ENCODE measurements at regions not wholly inside any gene's neighbourhood (a gene's known extent, or its start where the extent isn't known, plus 50 kb on each side); places are given as distances from the start of the nearest gene placed in this dataset.

- H3K4me3 Mint-ChIP-seq, result no peak overlapping the region
- DNase-seq (no peak), ATAC-seq (replicated peaks) (no peak)
- peaks cover 0 to 3% of the 10 kb centered on the region in 2 donors for H3K36me3 Mint-ChIP-seq
- H3K4me1 Mint-ChIP-seq, result no peaks in the 10 kb centered on the region
- H3K27me3 Mint-ChIP-seq, result peaks cover under 1 to 5% of the 10 kb centered on the region in 2 donors
- peaks cover 11 to 12% of the 10 kb centered on the region in 2 donors for H3K9me3 Mint-ChIP-seq
- no peak overlapping the region for H3K27ac Mint-ChIP-seq
Measured at GRCh38 chr22:49297286-49297870, 530.3 kb downstream of the BRD1 start.

- H3K9me3 Mint-ChIP-seq, result peaks cover 11 to 12% of the 10 kb centered on the region in 2 donors
- no peak for DNase-seq
- no peaks in the 10 kb centered on the region for H3K4me1 Mint-ChIP-seq
- peaks cover 0 to 3% of the 10 kb centered on the region in 2 donors for H3K36me3 Mint-ChIP-seq
- H3K4me3 Mint-ChIP-seq, result no peak overlapping the region
- no peak overlapping the region for H3K27ac Mint-ChIP-seq
- H3K27me3 Mint-ChIP-seq, result peaks cover 5 to 9% of the 10 kb centered on the region in 2 donors
- no peak for ATAC-seq (replicated peaks)
Measured at GRCh38 chr22:49296561-49296960, 531.1 kb downstream of the BRD1 start.

- Mint-ChIP-seq H3K27ac (no peak overlapping the region), H3K4me1 (no peaks in the 10 kb centered on the region), H3K27me3 (peaks cover 5 to 9% of the 10 kb centered on the region in 2 donors), H3K4me3 (no peak overlapping the region), H3K9me3 (peaks cover 11 to 12% of the 10 kb centered on the region in 2 donors), H3K36me3 (peaks cover 0 to 3% of the 10 kb centered on the region in 2 donors)
- ATAC-seq (replicated peaks), result no peak
- no peak for DNase-seq
Measured at GRCh38 chr22:49295851-49296560, 531.7 kb downstream of the BRD1 start.

GRCh38 chr22:49295465-49295743, 532.3 kb downstream of the BRD1 start:
- no peak for DNase-seq
- H3K27me3 Mint-ChIP-seq, result peaks cover 1 to 9% of the 10 kb centered on the region in 2 donors
- H3K36me3 Mint-ChIP-seq, result peaks cover 0 to 3% of the 10 kb centered on the region in 2 donors
- no peak for ATAC-seq (replicated peaks)
- no peaks in the 10 kb centered on the region for H3K4me1 Mint-ChIP-seq
- no peak overlapping the region for H3K27ac Mint-ChIP-seq
- peaks cover 11 to 12% of the 10 kb centered on the region in 2 donors for H3K9me3 Mint-ChIP-seq
- H3K4me3 Mint-ChIP-seq, result no peak overlapping the region

- peaks cover 11 to 12% of the 10 kb centered on the region in 2 donors for H3K9me3 Mint-ChIP-seq
- H3K27me3 Mint-ChIP-seq, result peaks cover 0 to 9% of the 10 kb centered on the region in 2 donors
- H3K4me3 Mint-ChIP-seq, result no peak overlapping the region
- peaks cover 0 to 3% of the 10 kb centered on the region in 2 donors for H3K36me3 Mint-ChIP-seq
- ATAC-seq (replicated peaks) (no peak), DNase-seq (no peak)
- H3K27ac Mint-ChIP-seq, result no peak overlapping the region
- no peaks in the 10 kb centered on the region for H3K4me1 Mint-ChIP-seq
Measured at GRCh38 chr22:49294656-49295464, 532.8 kb downstream of the BRD1 start.

- peaks cover 11 to 12% of the 10 kb centered on the region in 2 donors for H3K9me3 Mint-ChIP-seq
- ATAC-seq (replicated peaks) (no peak), DNase-seq (no peak)
- no peak overlapping the region for H3K27ac Mint-ChIP-seq
- H3K4me3 Mint-ChIP-seq, result no peak overlapping the region
- peaks cover 0 to 3% of the 10 kb centered on the region in 2 donors for H3K36me3 Mint-ChIP-seq
- H3K4me1 Mint-ChIP-seq, result no peaks in the 10 kb centered on the region
- H3K27me3 Mint-ChIP-seq, result peaks cover 0 to 9% of the 10 kb centered on the region in 2 donors
Measured at GRCh38 chr22:49292909-49293308, 534.8 kb downstream of the BRD1 start.

GRCh38 chr22:49291781-49292180, 535.9 kb downstream of the BRD1 start:
- Mint-ChIP-seq H3K27ac (no peak overlapping the region), H3K4me1 (no peaks in the 10 kb centered on the region), H3K27me3 (peaks cover 0 to 9% of the 10 kb centered on the region in 2 donors), H3K9me3 (peaks cover 11 to 12% of the 10 kb centered on the region in 2 donors), H3K4me3 (no peak overlapping the region), H3K36me3 (peaks cover 0 to 3% of the 10 kb centered on the region in 2 donors)
- DNase-seq (no peak), ATAC-seq (replicated peaks) (no peak)

GRCh38 chr22:49291169-49291568, 536.5 kb downstream of the BRD1 start:
- ATAC-seq (replicated peaks), result no peak
- Mint-ChIP-seq H3K27ac (no peak overlapping the region), H3K27me3 (peaks cover 2 to 9% of the 10 kb centered on the region in 2 donors), H3K4me3 (no peak overlapping the region), H3K36me3 (peaks cover 0 to 3% of the 10 kb centered on the region in 2 donors), H3K9me3 (peaks cover 11 to 12% of the 10 kb centered on the region in 2 donors), H3K4me1 (no peaks in the 10 kb centered on the region)
- no peak for DNase-seq

GRCh38 chr22:49290711-49291110, 537.0 kb downstream of the BRD1 start:
- H3K4me3 Mint-ChIP-seq, result no peak overlapping the region
- H3K36me3 Mint-ChIP-seq, result peaks cover 0 to 3% of the 10 kb centered on the region in 2 donors
- no peaks in the 10 kb centered on the region for H3K4me1 Mint-ChIP-seq
- H3K27me3 Mint-ChIP-seq, result peaks cover 3 to 9% of the 10 kb centered on the region in 2 donors
- H3K27ac Mint-ChIP-seq, result no peak overlapping the region
- DNase-seq (no peak), ATAC-seq (replicated peaks) (no peak)
- peaks cover 11 to 12% of the 10 kb centered on the region in 2 donors for H3K9me3 Mint-ChIP-seq

GRCh38 chr22:49289822-49290679, 537.6 kb downstream of the BRD1 start:
- Mint-ChIP-seq H3K4me1 (no peaks in the 10 kb centered on the region), H3K4me3 (no peak overlapping the region), H3K27ac (no peak overlapping the region), H3K9me3 (peaks cover 7 to 10% of the 10 kb centered on the region in 2 donors), H3K36me3 (peaks cover 0 to 3% of the 10 kb centered on the region in 2 donors), H3K27me3 (peaks cover 3 to 9% of the 10 kb centered on the region in 2 donors)
- no peak for DNase-seq
- no peak for ATAC-seq (replicated peaks)

GRCh38 chr22:49286181-49286760, 541.4 kb downstream of the BRD1 start:
- Mint-ChIP-seq H3K36me3 (no peaks in the 10 kb centered on the region), H3K4me1 (no peaks in the 10 kb centered on the region), H3K9me3 (no peaks in the 10 kb centered on the region), H3K27me3 (peaks cover 24 to 28% of the 10 kb centered on the region in 2 donors), H3K27ac (no peak overlapping the region), H3K4me3 (no peak overlapping the region)
- DNase-seq, result no peak
- ATAC-seq (replicated peaks), result no peak

- H3K27ac Mint-ChIP-seq, result no peak overlapping the region
- peaks cover 6 to 8% of the 10 kb centered on the region in 2 donors for H3K9me3 Mint-ChIP-seq
- peaks cover 0 to 2% of the 10 kb centered on the region in 2 donors for H3K36me3 Mint-ChIP-seq
- H3K27me3 Mint-ChIP-seq, result peaks cover 24 to 41% of the 10 kb centered on the region in 2 donors
- no peak overlapping the region for H3K4me3 Mint-ChIP-seq
- ATAC-seq (replicated peaks) (no peak), DNase-seq (no peak)
- H3K4me1 Mint-ChIP-seq, result no peaks in the 10 kb centered on the region
Measured at GRCh38 chr22:49284931-49285330, 542.7 kb downstream of the BRD1 start.

- ATAC-seq (replicated peaks), result no peak
- Mint-ChIP-seq H3K4me3 (no peak overlapping the region), H3K27ac (no peak overlapping the region), H3K9me3 (peaks cover 8 to 9% of the 10 kb centered on the region in 2 donors), H3K27me3 (peaks cover 24 to 47% of the 10 kb centered on the region in 2 donors), H3K4me1 (no peaks in the 10 kb centered on the region), H3K36me3 (peaks cover 0 to 3% of the 10 kb centered on the region in 2 donors)
- DNase-seq, result no peak
Measured at GRCh38 chr22:49284056-49284784, 543.5 kb downstream of the BRD1 start.
